Lower leg skin (tissue), 4 donors: ENCODE measurements at regions not wholly inside any gene's neighbourhood (a gene's known extent, or its start where the extent isn't known, plus 50 kb on each side); places are given as distances from the start of the nearest gene placed in this dataset.

Source experiments
- DNase-seq, 2 donors: peaks; one replicate each; pipeline ENCODE4 v3.0.0-alpha.2; 2019; ENCODE audit warnings: low spot score in 2 of 2
- H3K4me3 ChIP-seq: fragments of 200-600 bp; sonication (generic); 2 replicates; pipeline ENCODE4 v1.5.1; 2017; ENCODE audit warnings: mild to moderate bottlenecking, low read depth; ENCODE audit not compliant: poor library complexity, severe bottlenecking
- POLR2A ChIP-seq, 2 donors: fragments of 450-650 bp; IDR thresholded peaks; one replicate each; pipeline ENCODE4 v1.6.1; 2016 to 2017; ENCODE audit warnings: antibody characterized with exemption in 2 of 2, mild to moderate bottlenecking in 1 of 2, moderate library complexity in 1 of 2
- WGBS, 2 donors: methylation state at CpG; one replicate each; pipeline ENCODE4 v1.1.5; 2018; 5-methylcytosine and 5-hydroxymethylcytosine counted together
- intact Hi-C: fragments of 100-400 bp; cut with DNase I; formaldehyde crosslinking; loops from one replicate; pipeline ENCODE4 v1.15.0; 2023; ENCODE audit warnings: low total_unique reads
- TF ChIP-seq, protein P1 (sequence below), 3 donors: fragments of 450-650 bp; IDR thresholded peaks; one replicate each; pipeline ENCODE4 v1.5.1; 2016; ENCODE audit warnings: antibody characterized with exemption in 3 of 3, mild to moderate bottlenecking in 3 of 3, moderate library complexity in 2 of 3

DNA sequence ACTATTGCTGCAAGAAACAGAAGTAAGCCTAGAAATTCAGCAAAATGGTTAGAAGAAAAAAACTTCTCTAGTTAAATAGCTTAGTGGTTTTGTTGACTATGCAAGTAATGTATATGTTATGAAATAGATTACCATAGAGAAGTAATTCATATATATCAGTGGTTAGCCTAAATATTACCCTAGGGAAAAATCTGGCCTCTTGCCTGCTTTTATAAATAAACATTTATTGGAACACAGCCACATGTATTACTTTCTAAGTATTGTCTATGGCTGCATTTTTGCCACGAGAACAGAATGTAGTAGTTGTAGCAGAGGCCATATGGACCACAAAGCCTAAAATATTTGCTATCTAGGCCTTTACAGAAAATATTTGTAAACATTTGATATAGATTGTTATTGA, 1471.7 kb upstream of the PRR20A start:
- WGBS, 2 donors, result 43 to 48% methylated on average over 1 of the region's 1 CpG
- H3K4me3 ChIP-seq, result no peak overlapping the region
- intact Hi-C loops, result no loop called here
- TF ChIP-seq, protein P1, sequence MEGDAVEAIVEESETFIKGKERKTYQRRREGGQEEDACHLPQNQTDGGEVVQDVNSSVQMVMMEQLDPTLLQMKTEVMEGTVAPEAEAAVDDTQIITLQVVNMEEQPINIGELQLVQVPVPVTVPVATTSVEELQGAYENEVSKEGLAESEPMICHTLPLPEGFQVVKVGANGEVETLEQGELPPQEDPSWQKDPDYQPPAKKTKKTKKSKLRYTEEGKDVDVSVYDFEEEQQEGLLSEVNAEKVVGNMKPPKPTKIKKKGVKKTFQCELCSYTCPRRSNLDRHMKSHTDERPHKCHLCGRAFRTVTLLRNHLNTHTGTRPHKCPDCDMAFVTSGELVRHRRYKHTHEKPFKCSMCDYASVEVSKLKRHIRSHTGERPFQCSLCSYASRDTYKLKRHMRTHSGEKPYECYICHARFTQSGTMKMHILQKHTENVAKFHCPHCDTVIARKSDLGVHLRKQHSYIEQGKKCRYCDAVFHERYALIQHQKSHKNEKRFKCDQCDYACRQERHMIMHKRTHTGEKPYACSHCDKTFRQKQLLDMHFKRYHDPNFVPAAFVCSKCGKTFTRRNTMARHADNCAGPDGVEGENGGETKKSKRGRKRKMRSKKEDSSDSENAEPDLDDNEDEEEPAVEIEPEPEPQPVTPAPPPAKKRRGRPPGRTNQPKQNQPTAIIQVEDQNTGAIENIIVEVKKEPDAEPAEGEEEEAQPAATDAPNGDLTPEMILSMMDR (IDR thresholded peaks at IDR 0.05), result no peak
- TF ChIP-seq POLR2A (IDR thresholded peaks at IDR 0.05), result no peak
- DNase-seq, result no peak

DNA sequence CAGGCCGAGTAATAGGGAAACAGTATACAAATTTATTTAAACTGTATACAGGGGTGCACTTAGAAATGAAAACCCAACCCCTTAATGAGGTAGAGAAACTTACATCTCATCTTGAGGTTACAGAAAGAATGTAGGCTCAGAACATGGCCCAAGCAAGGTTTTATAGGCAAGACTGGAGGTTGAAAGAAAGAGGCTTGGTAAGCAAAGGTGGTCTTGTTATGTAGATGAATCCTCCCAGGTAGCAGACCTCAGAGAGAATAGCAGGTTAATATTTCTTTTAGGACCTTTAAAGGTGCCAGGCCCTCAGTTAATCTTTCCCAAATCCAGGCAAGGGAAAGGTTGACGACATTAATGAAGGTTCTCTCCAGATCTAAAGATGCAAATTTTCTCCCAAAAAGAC, 1466.8 kb upstream of the PRR20A start:
- intact Hi-C loops, result loop anchor here (2.0 kb wide), 1 partner anchor 37 kb away; no protein-coding TSS in a partner anchor
- no peak for TF ChIP-seq POLR2A (IDR thresholded peaks at IDR 0.05)
- TF ChIP-seq, protein P1 (IDR thresholded peaks at IDR 0.05), result no peak
- 87 to 96% methylated on average over 2 of the region's 2 CpGs for WGBS, 2 donors
- H3K4me3 ChIP-seq, result no peak overlapping the region
- no peak for DNase-seq

DNA sequence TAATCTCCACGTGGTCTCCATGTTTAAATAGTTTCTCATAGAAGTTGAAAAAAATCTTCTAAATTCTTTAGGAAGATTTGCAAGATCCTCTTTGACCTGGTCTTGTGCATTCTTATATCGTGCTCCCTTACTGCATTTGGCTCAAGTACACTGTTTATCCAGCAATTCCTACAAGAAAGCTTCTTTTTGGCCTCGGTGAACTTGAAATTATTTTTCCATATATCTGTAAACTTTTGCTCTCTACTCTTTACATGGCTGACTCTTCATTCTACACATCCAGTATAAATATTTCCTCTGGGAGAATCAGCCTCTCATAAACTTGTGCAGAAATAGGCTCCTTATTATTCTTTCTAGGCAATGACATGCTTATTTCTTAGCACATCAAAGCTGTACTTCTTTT, 1457.9 kb upstream of the PRR20A start:
- TF ChIP-seq, protein P1 (IDR thresholded peaks at IDR 0.05), result no peak
- TF ChIP-seq POLR2A (IDR thresholded peaks at IDR 0.05), result no peak
- DNase-seq, result no peak
- no peak overlapping the region for H3K4me3 ChIP-seq
- intact Hi-C loops, result no loop called here
- WGBS, 2 donors, result 74 to 85% methylated on average over 3 of the region's 3 CpGs

DNA sequence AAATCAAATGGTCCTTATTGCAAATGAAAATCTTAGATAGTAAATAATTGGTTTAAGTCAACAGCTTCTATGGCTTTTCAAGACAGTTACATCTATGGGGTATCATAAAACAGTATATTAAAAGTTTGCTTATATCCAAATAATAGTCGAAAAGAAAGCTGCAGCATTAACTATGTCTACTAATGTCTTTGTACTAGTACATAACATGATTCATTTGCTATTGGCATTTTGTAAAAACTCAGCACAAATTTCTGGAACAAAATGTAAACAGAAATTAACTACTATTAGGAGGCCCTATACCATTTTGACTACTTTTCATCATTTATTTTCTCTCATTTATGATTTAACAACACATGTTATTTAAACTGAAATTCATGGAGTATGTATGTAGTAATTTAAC, 1435.2 kb upstream of the PRR20A start:
- TF ChIP-seq POLR2A (IDR thresholded peaks at IDR 0.05), result no peak
- TF ChIP-seq, protein P1 (IDR thresholded peaks at IDR 0.05), result no peak
- intact Hi-C loops, result no loop called here
- no peak for DNase-seq
- 72 to 82% methylated on average over 1 of the region's 1 CpG for WGBS, 2 donors
- no peak overlapping the region for H3K4me3 ChIP-seq

DNA sequence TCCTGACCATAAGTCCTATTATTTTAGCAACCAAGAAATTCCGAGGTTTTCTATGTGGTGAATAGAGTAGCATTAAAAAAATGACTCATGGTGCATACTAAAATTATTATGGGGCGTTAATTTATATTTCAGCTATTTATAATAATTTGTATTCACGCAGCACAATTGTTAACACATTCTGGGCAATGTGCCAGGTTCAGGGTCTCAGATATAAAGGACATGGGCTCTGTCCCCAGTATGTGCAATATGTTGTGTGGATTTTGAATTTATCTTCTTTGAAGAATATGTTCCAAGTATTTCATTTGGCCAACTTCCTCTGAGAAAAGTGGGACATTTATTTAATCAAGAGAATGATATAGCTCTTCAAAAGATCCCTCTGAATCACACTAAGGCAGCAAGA, 1434.7 kb upstream of the PRR20A start:
- TF ChIP-seq POLR2A (IDR thresholded peaks at IDR 0.05), result no peak
- TF ChIP-seq, protein P1 (IDR thresholded peaks at IDR 0.05), result no peak
- DNase-seq, result no peak
- WGBS, 2 donors, result 44 to 56% methylated on average over 3 of the region's 3 CpGs
- no peak overlapping the region for H3K4me3 ChIP-seq
- intact Hi-C loops, result no loop called here

DNA sequence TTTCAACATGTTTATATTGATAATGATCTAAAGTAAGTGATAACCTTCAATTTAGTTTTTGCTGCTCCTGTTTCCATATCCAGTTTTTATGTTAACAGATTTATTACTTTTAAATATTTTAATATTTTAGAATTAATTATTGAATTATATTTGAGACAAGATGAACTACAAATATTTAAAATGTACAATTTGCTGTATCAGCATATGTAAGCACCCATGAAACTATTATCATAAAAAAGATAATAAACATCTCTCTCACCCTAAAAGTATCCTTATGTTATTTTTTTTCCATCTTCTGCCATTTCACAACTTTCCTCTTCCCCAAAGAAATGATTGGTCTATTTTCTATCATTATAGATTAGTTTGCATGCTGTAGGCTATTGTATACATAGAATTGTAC, 1426.6 kb upstream of the PRR20A start:
- no peak overlapping the region for H3K4me3 ChIP-seq
- intact Hi-C loops, result no loop called here
- no peak for DNase-seq
- TF ChIP-seq, protein P1 (IDR thresholded peaks at IDR 0.05), result no peak
- no peak for TF ChIP-seq POLR2A (IDR thresholded peaks at IDR 0.05)
